Osteoblast (primary cell): ENCODE measurements at regions not wholly inside any gene's neighbourhood (a gene's known extent, or its start where the extent isn't known, plus 50 kb on each side); places are given as distances from the start of the nearest gene placed in this dataset.

Experiments
- DNase-seq: peaks from one replicate; pipeline ENCODE4 v3.0.0; 2011; ENCODE audit warnings: low spot score, mixed read lengths; ENCODE audit not compliant: insufficient read length; ENCODE audit errors: missing footprints
- H2AFZ ChIP-seq: 2 replicates; pipeline ENCODE4 v1.6.0; 2011; ENCODE audit warnings: mild to moderate bottlenecking, low read length
- H3K27ac ChIP-seq: 2 replicates; pipeline ENCODE4 v1.5.1; 2011; ENCODE audit warnings: mild to moderate bottlenecking, low read depth, low read length, moderate library complexity
- H3K27me3 ChIP-seq: 2 replicates; pipeline ENCODE4 v1.6.0; 2012; ENCODE audit warnings: mild to moderate bottlenecking, control low read depth, inconsistent platforms, low read length, moderate library complexity; ENCODE audit not compliant: insufficient read depth
- H3K36me3 ChIP-seq: 2 replicates; pipeline ENCODE4 v1.5.1; 2011; ENCODE audit warnings: mild to moderate bottlenecking, low read length, control low read depth, moderate library complexity; ENCODE audit not compliant: insufficient read depth
- H3K4me1 ChIP-seq: 2 replicates; pipeline ENCODE4 v1.5.1; 2011; ENCODE audit warnings: mild to moderate bottlenecking, low read length, control low read depth, moderate library complexity; ENCODE audit not compliant: insufficient read depth
- H3K4me2 ChIP-seq: 2 replicates; pipeline ENCODE4 v1.6.0; 2011; ENCODE audit warnings: mild to moderate bottlenecking, low read length; ENCODE audit not compliant: insufficient read depth
- H3K4me3 ChIP-seq: fragments of 200-600 bp; sonication (generic); 3 replicates; pipeline ENCODE4 v1.5.1; 2012; ENCODE audit warnings: mild to moderate bottlenecking, low read length, inconsistent platforms; ENCODE audit not compliant: insufficient read depth
- H3K79me2 ChIP-seq: 2 replicates; pipeline ENCODE4 v1.6.0; 2012; ENCODE audit warnings: mild to moderate bottlenecking, low read length, control low read depth, inconsistent platforms; ENCODE audit not compliant: insufficient read depth
- H3K9me3 ChIP-seq: 2 replicates; pipeline ENCODE4 v1.5.1; 2011; ENCODE audit warnings: low read depth, low read length, control low read depth
- H4K20me1 ChIP-seq: 2 replicates; pipeline ENCODE4 v1.6.0; 2012; ENCODE audit warnings: mild to moderate bottlenecking, low read length, control low read depth; ENCODE audit not compliant: insufficient read depth
- TF ChIP-seq, protein P1 (sequence below): IDR thresholded peaks from 2 replicates; pipeline ENCODE4 v1.5.1; 2011; ENCODE audit warnings: mild to moderate bottlenecking, low read depth, low read length, moderate library complexity; ENCODE audit errors: extremely low read depth

DNA sequence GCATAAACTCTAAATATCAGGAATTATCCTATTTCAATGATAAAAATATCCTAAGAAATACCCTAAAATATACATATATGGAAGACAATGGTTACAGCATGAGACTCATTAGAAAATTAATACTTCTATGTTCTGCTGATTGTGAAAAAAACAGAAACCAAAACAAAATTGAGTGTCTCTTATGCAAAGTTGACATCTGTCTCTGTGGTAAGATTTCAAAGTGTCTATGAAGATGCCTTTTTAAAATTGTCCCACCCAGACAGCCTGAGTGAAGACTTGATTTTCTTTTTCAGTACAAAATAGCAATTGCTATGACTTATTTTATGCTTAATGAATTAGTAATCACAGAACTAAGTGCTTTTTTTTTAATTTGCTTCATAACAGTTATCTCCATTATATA is 1368.4 kb upstream of the LRRTM1 start:
- H3K4me3 ChIP-seq, result no peak overlapping the region
- TF ChIP-seq, protein P1, sequence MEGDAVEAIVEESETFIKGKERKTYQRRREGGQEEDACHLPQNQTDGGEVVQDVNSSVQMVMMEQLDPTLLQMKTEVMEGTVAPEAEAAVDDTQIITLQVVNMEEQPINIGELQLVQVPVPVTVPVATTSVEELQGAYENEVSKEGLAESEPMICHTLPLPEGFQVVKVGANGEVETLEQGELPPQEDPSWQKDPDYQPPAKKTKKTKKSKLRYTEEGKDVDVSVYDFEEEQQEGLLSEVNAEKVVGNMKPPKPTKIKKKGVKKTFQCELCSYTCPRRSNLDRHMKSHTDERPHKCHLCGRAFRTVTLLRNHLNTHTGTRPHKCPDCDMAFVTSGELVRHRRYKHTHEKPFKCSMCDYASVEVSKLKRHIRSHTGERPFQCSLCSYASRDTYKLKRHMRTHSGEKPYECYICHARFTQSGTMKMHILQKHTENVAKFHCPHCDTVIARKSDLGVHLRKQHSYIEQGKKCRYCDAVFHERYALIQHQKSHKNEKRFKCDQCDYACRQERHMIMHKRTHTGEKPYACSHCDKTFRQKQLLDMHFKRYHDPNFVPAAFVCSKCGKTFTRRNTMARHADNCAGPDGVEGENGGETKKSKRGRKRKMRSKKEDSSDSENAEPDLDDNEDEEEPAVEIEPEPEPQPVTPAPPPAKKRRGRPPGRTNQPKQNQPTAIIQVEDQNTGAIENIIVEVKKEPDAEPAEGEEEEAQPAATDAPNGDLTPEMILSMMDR, result no peak
- no peaks in the 10 kb centered on the region for H3K4me1 ChIP-seq
- H3K79me2 ChIP-seq, result no peaks in the 10 kb centered on the region
- no peaks in the 10 kb centered on the region for H4K20me1 ChIP-seq
- H3K36me3 ChIP-seq, result no peaks in the 10 kb centered on the region
- H3K9me3 ChIP-seq, result no peaks in the 10 kb centered on the region
- no peak overlapping the region for H3K4me2 ChIP-seq
- no peak for DNase-seq
- H3K27ac ChIP-seq, result no peak overlapping the region
- H2AFZ ChIP-seq, result no peak overlapping the region
- no peaks in the 10 kb centered on the region for H3K27me3 ChIP-seq

- Histone ChIP-seq H3K36me3 (no peaks in the 10 kb centered on the region), H3K27me3 (no peaks in the 10 kb centered on the region), H3K79me2 (no peaks in the 10 kb centered on the region), H3K4me2 (no peak overlapping the region), H2AFZ (no peak overlapping the region), H3K4me3 (no peak overlapping the region), H3K27ac (no peak overlapping the region), H3K9me3 (no peaks in the 10 kb centered on the region), H3K4me1 (no peaks in the 10 kb centered on the region), H4K20me1 (no peaks in the 10 kb centered on the region)
- TF ChIP-seq, protein P1, result no peak
- no peak for DNase-seq
These were observed 1368.0 kb upstream of the LRRTM1 start for GRCh38 chr2:81672516-81672915.

GRCh38 chr2:81670885-81671284 is 1366.3 kb upstream of the LRRTM1 start:
- TF ChIP-seq, protein P1, result no peak
- Histone ChIP-seq H3K27me3 (no peaks in the 10 kb centered on the region), H3K4me2 (no peak overlapping the region), H4K20me1 (no peaks in the 10 kb centered on the region), H3K9me3 (no peaks in the 10 kb centered on the region), H3K79me2 (no peaks in the 10 kb centered on the region), H3K27ac (no peak overlapping the region), H2AFZ (no peak overlapping the region), H3K4me1 (no peaks in the 10 kb centered on the region), H3K36me3 (no peaks in the 10 kb centered on the region), H3K4me3 (no peak overlapping the region)
- DNase-seq, result no peak

DNA sequence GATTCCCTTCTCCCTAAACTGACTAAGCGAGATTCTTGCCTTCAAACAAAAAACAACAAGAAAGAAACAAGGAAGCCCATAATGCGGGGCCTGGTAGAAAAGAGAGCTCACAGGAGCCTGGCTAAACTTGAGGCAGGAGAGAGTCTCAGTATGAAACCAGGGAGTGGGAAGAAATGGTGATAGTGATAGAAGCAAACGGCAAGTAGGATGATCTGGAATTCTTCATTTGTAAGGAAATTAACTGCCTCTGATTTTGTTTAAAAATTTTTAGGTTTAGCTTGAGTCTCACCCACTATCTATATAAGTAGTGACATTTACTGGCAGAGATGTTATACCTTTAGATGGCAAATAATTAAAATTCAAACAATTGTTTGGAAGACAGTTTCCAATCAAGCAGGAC is 1356.5 kb upstream of the LRRTM1 start:
- H2AFZ ChIP-seq, result no peak overlapping the region
- H3K79me2 ChIP-seq, result no peaks in the 10 kb centered on the region
- TF ChIP-seq, protein P1, result no peak
- no peak for DNase-seq
- H3K4me3 ChIP-seq, result no peak overlapping the region
- peaks cover 8% of the 10 kb centered on the region for H3K9me3 ChIP-seq
- no peaks in the 10 kb centered on the region for H4K20me1 ChIP-seq
- H3K27ac ChIP-seq, result no peak overlapping the region
- H3K27me3 ChIP-seq, result no peaks in the 10 kb centered on the region
- H3K4me1 ChIP-seq, result no peaks in the 10 kb centered on the region
- H3K36me3 ChIP-seq, result no peaks in the 10 kb centered on the region
- H3K4me2 ChIP-seq, result no peak overlapping the region
